Posterior vena cava (tissue), 2 donors: ENCODE measurements at regions not wholly inside any gene's neighbourhood (a gene's known extent, or its start where the extent isn't known, plus 50 kb on each side); places are given as distances from the start of the nearest gene placed in this dataset.
"Not testable (repeated sequence)": the region's sequence is repeated elsewhere in the genome, so short reads cannot be mapped to it uniquely, and the experiment has no call there.

Source experiments
- DNase-seq: peaks from one replicate; pipeline ENCODE4 v3.0.0-alpha.2; 2020; ENCODE audit warnings: low spot score
- intact Hi-C, 2 donors: fragments of 100-400 bp; cut with DNase I; formaldehyde crosslinking; loops; one replicate each; pipeline versions ENCODE4 v1.14.1 to v1.14.2; 2022 to 2023
- donor health status: DM: yes; HTN: yes; CAD: no.
- donor health status: DM: yes; HTN: yes; CAD: no.

GRCh38 chr1:172823534-172823933, 164.6 kb downstream of the FASLG start:
- no peak for DNase-seq
- intact Hi-C loops: loop anchor here in 1 of 2 donors (5.0 kb wide), 1 partner anchor 374 kb away; no protein-coding TSS in a partner anchor

- intact Hi-C loops: loop anchor here in 1 of 2 donors (5.0 kb wide), 1 partner anchor 373 kb away; no protein-coding TSS in a partner anchor
- no peak for DNase-seq
Measured at GRCh38 chr1:172824209-172824608, 165.3 kb downstream of the FASLG start.

- intact Hi-C loops: no loop called here
- DNase-seq: no peak
Measured at GRCh38 chr1:172826096-172826741, 167.3 kb downstream of the FASLG start.

GRCh38 chr1:172827301-172827700, 168.4 kb downstream of the FASLG start:
- DNase-seq: no peak
- intact Hi-C loops: no loop called here

GRCh38 chr1:172827841-172828240, 168.9 kb downstream of the FASLG start:
- intact Hi-C loops: no loop called here
- DNase-seq: no peak

- intact Hi-C loops: no loop called here
- DNase-seq: no peak
Measured at GRCh38 chr1:172832006-172832725, 173.3 kb downstream of the FASLG start.

- no peak for DNase-seq
- intact Hi-C loops: no loop called here
Measured at GRCh38 chr1:172833954-172834353, 175.1 kb downstream of the FASLG start.

GRCh38 chr1:172834609-172835008, 175.7 kb downstream of the FASLG start:
- no peak for DNase-seq
- intact Hi-C loops: no loop called here

GRCh38 chr1:172835834-172836233, 176.9 kb downstream of the FASLG start:
- intact Hi-C loops: no loop called here
- DNase-seq: no peak

GRCh38 chr1:172837816-172838679, 179.1 kb downstream of the FASLG start:
- DNase-seq: no peak
- intact Hi-C loops: no loop called here

GRCh38 chr1:172838680-172839313, 179.9 kb downstream of the FASLG start:
- DNase-seq: no peak
- intact Hi-C loops: no loop called here

GRCh38 chr1:172839639-172840038, 180.7 kb downstream of the FASLG start:
- intact Hi-C loops, DNase-seq: not testable (repeated sequence)

- intact Hi-C loops: no loop called here
Measured at GRCh38 chr1:172843444-172843843, 184.5 kb downstream of the FASLG start.

GRCh38 chr1:172845371-172845770, 186.5 kb downstream of the FASLG start:
- intact Hi-C loops: no loop called here
- DNase-seq: no peak

More at GRCh38 chr1:172843444-172843843, 184.5 kb downstream of the FASLG start:
- no peak for DNase-seq

- intact Hi-C loops: no loop called here
- no peak for DNase-seq
Measured at GRCh38 chr1:172845865-172846264, 187.0 kb downstream of the FASLG start.

GRCh38 chr1:172847814-172848213, 188.9 kb downstream of the FASLG start:
- intact Hi-C loops, DNase-seq: not testable (repeated sequence)

- DNase-seq: no peak
- intact Hi-C loops: no loop called here
Measured at GRCh38 chr1:172849653-172850052, 190.8 kb downstream of the FASLG start.

GRCh38 chr1:172851077-172851476, 192.2 kb downstream of the FASLG start:
- intact Hi-C loops: no loop called here
- DNase-seq: no peak

GRCh38 chr1:172851856-172852255, 193.0 kb downstream of the FASLG start:
- no peak for DNase-seq
- intact Hi-C loops: no loop called here
